Fibroblast of pulmonary artery (primary cell): ENCODE measurements at regions not wholly inside any gene's neighbourhood (a gene's known extent, or its start where the extent isn't known, plus 50 kb on each side); places are given as distances from the start of the nearest gene placed in this dataset.

Experiments used
- DNase-seq: peaks from one replicate; pipeline ENCODE4 v3.0.0-alpha.2; 2010; ENCODE audit warnings: low read depth
- H3K4me3 ChIP-seq: replicated peaks from 2 replicates; pipeline ENCODE4 v1.5.1; 2011; ENCODE audit warnings: low read depth, mild to moderate bottlenecking, control low read depth, low read length, moderate library complexity
- TF ChIP-seq, protein P1 (sequence below): IDR thresholded peaks from 2 replicates; pipeline ENCODE4 v1.5.1; 2011; ENCODE audit warnings: mild to moderate bottlenecking, control low read depth, low read length, inconsistent platforms; ENCODE audit errors: missing control alignments

DNA sequence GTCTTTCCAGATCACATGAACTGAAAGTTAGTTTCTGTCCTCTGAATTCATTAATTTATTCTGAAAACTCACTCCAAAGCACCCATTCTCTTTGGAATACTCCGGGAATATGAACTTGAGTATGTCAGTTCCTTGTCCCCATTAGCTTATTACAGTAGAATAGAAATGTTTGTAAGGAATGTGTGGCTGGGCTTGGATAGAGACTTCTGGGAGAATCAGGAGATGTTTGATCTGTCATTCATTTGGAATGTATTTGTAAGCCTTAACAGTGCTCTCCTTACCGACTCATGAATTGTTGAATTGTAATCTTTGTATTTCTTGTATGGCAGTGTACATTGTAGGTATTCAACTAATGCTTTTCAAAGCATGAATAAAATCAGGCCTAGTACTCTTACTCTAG is 548.4 kb downstream of the LRRC70 start:
- TF ChIP-seq, protein P1, sequence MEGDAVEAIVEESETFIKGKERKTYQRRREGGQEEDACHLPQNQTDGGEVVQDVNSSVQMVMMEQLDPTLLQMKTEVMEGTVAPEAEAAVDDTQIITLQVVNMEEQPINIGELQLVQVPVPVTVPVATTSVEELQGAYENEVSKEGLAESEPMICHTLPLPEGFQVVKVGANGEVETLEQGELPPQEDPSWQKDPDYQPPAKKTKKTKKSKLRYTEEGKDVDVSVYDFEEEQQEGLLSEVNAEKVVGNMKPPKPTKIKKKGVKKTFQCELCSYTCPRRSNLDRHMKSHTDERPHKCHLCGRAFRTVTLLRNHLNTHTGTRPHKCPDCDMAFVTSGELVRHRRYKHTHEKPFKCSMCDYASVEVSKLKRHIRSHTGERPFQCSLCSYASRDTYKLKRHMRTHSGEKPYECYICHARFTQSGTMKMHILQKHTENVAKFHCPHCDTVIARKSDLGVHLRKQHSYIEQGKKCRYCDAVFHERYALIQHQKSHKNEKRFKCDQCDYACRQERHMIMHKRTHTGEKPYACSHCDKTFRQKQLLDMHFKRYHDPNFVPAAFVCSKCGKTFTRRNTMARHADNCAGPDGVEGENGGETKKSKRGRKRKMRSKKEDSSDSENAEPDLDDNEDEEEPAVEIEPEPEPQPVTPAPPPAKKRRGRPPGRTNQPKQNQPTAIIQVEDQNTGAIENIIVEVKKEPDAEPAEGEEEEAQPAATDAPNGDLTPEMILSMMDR, result no peak
- H3K4me3 ChIP-seq, result no peak overlapping the region
- DNase-seq, result peak; percentile 50

DNA sequence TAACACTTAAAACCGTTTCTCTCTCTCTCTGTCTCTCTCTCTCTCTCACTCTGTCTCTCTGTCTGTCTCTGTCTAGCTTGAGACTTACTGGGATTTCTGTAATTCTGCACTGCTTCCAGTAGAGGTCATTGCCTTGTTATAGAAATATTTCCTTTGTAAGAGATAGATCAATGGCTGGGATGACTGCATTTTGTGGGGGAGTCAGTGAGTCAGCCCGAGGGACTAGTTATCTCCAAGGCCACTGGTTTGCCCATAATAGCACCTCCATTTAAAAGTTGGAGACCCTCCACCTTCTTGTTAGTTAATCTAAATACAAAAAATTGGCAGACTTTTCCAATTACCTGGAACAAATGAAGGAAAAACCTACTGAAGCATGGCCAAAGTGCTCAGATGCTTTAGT is 547.2 kb downstream of the LRRC70 start:
- peak; percentile 73 for DNase-seq
- H3K4me3 ChIP-seq, result no peak overlapping the region
- TF ChIP-seq, protein P1, result peak; percentile 68

DNA sequence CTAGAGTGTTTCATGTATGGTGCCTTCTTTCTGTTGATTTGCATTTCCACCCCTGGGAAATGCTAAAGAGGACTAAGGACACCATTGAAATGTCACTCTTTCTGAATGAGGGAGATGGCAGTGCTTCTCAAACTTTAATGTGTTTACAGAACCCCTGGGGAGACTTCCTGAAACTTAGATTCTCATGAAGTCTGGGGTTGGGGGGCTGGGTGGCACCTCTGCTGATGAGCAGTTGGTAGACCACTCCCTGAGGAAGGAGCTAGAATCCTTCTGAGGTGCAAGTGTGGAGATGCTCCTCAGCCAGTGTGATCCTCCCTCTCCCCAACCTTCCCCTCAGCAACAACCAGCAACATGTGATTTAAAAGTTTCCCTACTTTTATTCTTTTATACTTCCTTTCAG is 546.8 kb downstream of the LRRC70 start:
- no peak overlapping the region for H3K4me3 ChIP-seq
- DNase-seq, result no peak
- TF ChIP-seq, protein P1, result no peak

DNA sequence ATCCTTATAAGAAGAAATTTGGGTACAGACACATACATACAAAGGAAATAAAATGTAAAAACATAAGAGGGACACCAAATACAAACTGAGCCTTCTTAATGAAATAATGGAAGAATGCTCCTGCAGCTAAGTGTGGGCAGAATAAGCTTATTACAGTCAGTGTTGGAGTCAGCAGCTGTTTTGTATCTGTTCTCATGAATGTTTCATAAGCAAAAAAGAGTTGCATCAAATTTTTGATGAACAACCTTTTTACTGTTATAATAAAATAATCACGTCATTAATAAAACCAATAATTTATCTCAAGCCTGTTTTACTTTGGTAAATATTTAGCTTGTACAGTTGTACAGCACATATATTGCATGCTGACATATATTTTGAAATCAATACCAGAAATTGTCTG is 545.6 kb downstream of the LRRC70 start:
- TF ChIP-seq, protein P1, result no peak
- H3K4me3 ChIP-seq, result no peak overlapping the region
- no peak for DNase-seq

DNA sequence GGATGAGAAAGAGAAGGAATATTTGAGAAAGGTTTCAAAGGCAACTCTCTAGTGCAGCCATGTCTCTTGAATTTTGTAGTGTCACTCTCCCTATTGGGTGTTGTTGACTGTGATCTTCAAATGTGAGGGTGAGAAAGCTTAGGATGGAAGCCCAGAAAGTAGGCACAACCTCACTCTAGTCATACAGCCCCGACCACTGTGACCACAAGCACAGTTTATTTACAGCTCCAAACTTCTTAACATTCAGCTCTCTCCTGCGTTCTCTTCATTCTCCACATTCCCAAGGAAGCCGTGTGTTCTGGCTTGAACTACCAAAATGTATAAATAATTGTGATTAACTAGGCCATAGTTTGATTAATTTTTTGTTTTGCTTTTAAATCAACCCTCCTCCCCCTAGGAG is 542.9 kb downstream of the LRRC70 start:
- DNase-seq, result no peak
- TF ChIP-seq, protein P1, result no peak
- no peak overlapping the region for H3K4me3 ChIP-seq

DNA sequence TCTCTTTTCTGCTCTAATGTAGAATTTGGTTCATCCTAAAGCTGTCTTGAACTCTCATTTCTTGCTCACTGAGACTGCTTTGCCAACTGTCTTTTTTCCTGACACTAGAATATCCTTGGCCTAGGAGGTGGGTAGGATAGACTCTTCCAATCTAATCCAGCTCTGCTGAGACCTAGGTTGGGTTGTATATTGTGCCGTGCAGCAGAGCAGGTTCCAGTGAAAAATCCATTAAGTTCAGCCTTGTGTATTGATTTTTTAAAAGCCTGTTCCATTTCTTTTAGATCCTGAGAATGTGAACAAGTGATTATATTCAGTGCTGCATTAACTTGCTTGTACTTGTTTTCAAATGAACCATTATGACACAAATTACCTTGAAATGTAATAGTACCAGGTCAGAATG is 539.6 kb downstream of the LRRC70 start:
- no peak for DNase-seq
- H3K4me3 ChIP-seq, result no peak overlapping the region
- TF ChIP-seq, protein P1, result no peak

DNA sequence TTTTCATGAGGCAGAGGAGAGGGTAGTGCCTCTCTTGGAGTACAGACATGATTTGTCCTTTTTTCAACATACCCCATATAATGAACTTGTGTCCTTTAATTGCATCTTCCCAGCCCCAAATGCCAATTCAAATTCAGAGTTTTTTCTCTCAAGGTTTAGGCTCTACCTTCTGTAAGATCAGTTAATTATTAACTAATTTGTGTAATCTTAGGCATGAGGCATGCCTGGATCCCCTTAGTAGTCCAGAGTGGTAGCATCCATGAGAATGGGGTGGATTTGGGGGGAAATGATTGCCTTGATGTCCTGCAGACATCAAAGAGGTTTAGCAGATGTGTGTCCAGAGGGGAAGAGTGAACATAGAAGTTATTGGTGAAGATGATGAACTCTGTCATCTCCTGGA is 533.3 kb downstream of the LRRC70 start:
- no peak overlapping the region for H3K4me3 ChIP-seq
- no peak for DNase-seq
- TF ChIP-seq, protein P1, result no peak
